SH-SY5Y (cell line): ENCODE measurements at regions not wholly inside any gene's neighbourhood (a gene's known extent, or its start where the extent isn't known, plus 50 kb on each side); places are given as distances from the start of the nearest gene placed in this dataset.

Experiments
- GATA2 ChIP-seq: IDR thresholded peaks from 2 replicates; pipeline ENCODE4 v1.6.1; 2011; ENCODE audit warnings: mild to moderate bottlenecking, low read depth, low read length
- GATA3 ChIP-seq: IDR thresholded peaks from 2 replicates; pipeline ENCODE4 v1.6.1; 2011; ENCODE audit warnings: low read depth, mild to moderate bottlenecking, low read length, moderate library complexity

- no peak for TF ChIP-seq GATA2
- TF ChIP-seq GATA3 = no peak
Measured at GRCh38 chr5:116650544-116650943, 75.9 kb upstream of the SEMA6A start.
